Omental fat pad (tissue), 3 donors: ENCODE measurements at regions not wholly inside any gene's neighbourhood (a gene's known extent, or its start where the extent isn't known, plus 50 kb on each side); places are given as distances from the start of the nearest gene placed in this dataset.

ENCODE experiments used
- ATAC-seq: fragments of 150-250 bp; one replicate; pipeline ENCODE4 v1.9.1; 2016; ENCODE audit warnings: mild to moderate bottlenecking, moderate library complexity; ENCODE audit not compliant: low FRiP score
- DNase-seq: peaks from one replicate; pipeline ENCODE4 v3.0.0-alpha.2; 2019; ENCODE audit warnings: low spot score
- TF ChIP-seq, protein P1 (sequence below), 3 donors: fragments of 450-650 bp; IDR thresholded peaks; one replicate each; pipeline ENCODE4 v1.5.1; 2016 to 2017; ENCODE audit warnings: antibody characterized with exemption in 3 of 3, mild to moderate bottlenecking in 3 of 3, moderate library complexity in 2 of 3

DNA sequence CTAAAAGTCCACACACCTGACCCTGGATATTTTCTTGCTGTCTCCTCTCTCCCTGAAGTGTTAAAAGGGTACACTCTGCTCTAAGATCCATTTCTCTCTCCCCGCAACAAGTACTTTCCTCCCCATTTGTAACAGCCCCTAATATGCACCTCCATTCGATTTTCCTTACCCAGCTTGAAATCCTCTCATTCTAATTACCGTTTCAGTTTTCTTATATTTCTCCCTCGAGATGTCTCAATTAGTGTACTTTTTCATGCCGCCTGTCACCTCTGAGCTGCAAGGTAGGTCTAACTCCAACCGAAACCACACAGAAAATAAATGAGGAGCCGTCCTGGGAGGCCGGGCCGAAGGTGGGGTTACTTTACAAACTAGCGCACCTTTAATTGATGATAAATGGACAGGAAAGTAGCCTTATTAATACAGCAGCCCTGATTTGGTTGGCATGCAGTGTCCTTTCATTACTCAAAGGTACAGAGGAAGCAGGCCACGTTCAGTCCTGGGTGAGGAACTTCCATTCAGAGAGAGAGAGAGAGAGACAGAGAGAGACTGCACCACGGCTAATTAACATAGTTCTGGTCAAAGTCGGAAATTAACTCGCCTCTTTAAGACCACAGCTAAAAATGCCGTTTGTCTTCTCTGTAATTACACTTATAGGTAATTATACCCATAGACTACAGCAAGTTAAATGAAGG is 319.9 kb downstream of the ARRDC4 start:
- no peak for ATAC-seq
- no peak for DNase-seq
- TF ChIP-seq, protein P1, sequence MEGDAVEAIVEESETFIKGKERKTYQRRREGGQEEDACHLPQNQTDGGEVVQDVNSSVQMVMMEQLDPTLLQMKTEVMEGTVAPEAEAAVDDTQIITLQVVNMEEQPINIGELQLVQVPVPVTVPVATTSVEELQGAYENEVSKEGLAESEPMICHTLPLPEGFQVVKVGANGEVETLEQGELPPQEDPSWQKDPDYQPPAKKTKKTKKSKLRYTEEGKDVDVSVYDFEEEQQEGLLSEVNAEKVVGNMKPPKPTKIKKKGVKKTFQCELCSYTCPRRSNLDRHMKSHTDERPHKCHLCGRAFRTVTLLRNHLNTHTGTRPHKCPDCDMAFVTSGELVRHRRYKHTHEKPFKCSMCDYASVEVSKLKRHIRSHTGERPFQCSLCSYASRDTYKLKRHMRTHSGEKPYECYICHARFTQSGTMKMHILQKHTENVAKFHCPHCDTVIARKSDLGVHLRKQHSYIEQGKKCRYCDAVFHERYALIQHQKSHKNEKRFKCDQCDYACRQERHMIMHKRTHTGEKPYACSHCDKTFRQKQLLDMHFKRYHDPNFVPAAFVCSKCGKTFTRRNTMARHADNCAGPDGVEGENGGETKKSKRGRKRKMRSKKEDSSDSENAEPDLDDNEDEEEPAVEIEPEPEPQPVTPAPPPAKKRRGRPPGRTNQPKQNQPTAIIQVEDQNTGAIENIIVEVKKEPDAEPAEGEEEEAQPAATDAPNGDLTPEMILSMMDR (IDR thresholded peaks at IDR 0.05), result no peak

DNA sequence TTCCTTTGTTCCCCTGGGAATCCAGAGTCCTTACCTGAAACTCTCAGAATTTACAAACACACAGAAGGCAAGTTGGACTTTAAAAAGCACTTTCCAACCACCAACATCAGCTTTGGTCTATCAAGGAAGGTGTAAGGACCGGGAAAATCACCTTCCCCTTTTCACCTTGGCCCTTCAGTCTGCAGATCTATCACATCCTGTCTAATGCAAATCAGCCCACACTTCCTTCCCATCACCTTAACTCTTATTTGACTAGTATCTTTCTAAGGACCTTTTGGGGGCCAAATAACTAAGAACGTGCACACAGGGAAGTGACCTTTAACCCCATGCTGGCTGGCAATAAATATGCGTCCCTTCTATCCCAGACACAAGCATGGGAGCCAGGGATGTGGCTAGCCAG is 320.6 kb downstream of the ARRDC4 start:
- TF ChIP-seq, protein P1 (IDR thresholded peaks at IDR 0.05), result no peak
- no peak for ATAC-seq

DNA sequence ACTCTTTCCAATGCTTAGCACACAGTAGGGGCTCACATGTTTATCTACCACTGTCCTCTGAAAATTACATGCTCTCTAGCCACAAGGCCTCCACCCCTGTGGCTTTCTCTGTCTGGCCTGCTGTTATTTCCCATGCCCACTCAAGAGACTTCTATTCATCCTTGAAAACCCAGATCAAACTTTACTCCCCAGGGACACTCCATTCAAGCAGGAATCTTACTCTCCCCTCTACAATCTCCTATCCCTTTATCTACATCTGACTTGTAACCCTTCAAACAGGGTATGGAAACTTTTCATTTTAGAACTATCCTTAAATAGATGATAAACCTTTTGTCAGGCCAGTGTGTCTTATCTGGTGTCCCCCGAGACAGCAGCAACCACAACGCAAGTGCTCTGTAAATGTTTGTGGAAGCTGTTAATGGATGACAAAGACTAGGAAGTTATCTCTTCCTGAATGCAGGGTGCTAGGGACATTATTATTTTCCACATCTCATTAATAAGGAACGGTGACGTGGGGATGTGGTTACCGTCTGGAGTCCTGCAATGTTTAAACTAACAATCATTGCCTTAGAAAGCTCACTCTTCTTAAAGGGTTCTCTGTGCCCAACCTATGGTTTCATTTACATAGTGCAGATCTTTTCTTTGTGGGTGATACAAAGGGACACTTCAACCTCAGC is 322.3 kb downstream of the ARRDC4 start:
- DNase-seq (no peak), ATAC-seq (no peak)
- TF ChIP-seq, protein P1 (IDR thresholded peaks at IDR 0.05), result no peak

More for the DNA sequence above, 320.6 kb downstream of the ARRDC4 start:
- no peak for DNase-seq

DNA sequence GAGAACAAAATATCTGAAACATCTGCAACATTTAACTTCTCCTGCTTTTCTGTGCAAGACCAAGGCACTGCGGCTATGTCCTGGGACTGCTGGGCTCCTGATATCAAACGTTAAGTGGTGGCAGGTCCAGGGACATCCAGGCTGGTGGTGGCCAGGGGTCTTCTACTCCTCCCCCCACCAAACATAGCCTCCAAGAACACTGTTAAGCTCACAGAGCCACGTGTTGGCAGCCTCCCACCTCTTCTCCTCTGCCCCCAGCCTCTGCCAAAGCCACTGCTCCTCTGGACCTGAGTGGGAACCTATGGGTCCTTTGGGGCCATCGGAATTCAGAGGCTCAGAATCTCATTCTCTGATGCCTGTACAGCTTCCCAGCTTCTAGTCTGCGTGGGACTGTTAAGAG is 325.7 kb downstream of the ARRDC4 start:
- DNase-seq (no peak), ATAC-seq (no peak)
- TF ChIP-seq, protein P1 (IDR thresholded peaks at IDR 0.05), result no peak

DNA sequence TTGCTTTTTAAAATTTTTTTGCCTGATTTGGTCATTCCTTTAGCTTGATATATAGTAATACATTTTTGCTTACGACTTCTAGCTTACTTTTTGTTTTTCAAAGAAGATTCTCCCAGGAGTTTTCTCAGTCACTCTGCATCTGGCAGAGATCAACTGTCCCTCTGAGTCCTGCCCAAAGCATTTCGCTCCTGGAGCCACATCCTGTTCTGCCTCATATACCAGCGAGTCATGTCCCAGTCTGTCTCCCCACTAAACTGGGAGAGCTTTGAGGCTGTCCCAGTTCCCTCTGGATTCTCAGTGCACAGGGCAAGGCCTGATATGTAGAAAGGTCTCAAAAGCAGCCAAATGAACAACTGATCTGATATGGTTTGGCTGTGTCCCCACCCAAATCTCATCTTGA is 326.3 kb downstream of the ARRDC4 start:
- ATAC-seq (no peak), DNase-seq (no peak)
- TF ChIP-seq, protein P1 (IDR thresholded peaks at IDR 0.05), result no peak

DNA sequence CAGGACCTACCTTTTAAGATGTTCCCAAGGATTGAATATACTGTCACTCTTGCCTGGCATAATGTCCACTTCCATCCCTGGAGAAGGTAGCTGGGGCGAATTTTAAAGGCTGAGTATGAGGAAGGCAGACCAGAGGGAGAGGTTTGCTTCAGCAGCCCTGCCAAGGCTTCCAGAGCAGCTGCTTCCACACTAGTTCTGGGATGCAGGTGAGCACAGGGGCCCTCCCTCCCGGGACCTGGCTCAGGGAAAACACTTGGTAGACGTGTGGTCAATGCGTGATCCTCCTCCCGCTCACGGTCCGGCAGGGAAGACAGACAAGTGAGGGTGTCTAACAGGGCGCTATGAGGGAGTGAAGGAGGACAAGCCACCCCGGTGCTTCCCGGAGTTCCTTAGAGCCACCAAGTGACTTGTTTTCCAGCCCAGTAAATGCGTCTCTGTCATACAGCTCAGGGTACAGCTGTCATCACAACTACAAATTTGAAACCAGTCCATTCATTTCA is 327.6 kb downstream of the ARRDC4 start:
- TF ChIP-seq, protein P1 (IDR thresholded peaks at IDR 0.05), result no peak
- DNase-seq (no peak), ATAC-seq (no peak)

DNA sequence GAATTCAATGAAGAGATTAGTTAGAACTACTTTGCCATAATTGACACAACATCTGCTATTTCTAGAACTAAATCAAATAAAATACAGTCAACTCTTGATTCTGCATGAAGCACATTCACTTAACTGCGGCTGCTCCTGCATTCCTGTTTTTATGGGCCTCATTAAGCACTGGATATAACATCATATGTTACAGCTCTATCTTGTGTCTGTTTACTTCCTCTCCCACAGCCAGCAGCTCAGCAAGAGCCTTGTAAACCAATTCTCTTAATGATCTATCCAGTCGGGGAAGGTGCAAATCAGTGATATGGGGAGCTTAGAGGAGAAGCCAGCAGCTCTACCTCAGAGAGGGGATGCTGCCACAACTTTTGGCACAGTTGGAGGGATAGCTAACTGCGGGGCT is 329.2 kb downstream of the ARRDC4 start:
- DNase-seq (no peak), ATAC-seq (no peak)
- TF ChIP-seq, protein P1 (IDR thresholded peaks at IDR 0.05), result no peak
